HCT116 (cell line): ENCODE measurements at regions not wholly inside any gene's neighbourhood (a gene's known extent, or its start where the extent isn't known, plus 50 kb on each side); places are given as distances from the start of the nearest gene placed in this dataset.

ENCODE experiments used
- ATF3 ChIP-seq: IDR thresholded peaks from 2 replicates; pipeline ENCODE4 v1.6.1; 2012
- CEBPB ChIP-seq: IDR thresholded peaks from 2 replicates; pipeline ENCODE4 v1.6.1; 2012; ENCODE audit warnings: low read depth
- CTCF ChIP-seq, 3 experiments: fragments of 200-600 bp in 1 of 3; sonication (generic) in 1 of 3; IDR thresholded peaks in 2 of 3; conservative IDR thresholded peaks in 1 of 3; 2 replicates each; pipeline ENCODE4 v1.5.1; 2012 to 2017; ENCODE audit warnings: low read depth in 2 of 3, low read length in 2 of 3, antibody characterized with exemption in 1 of 3, borderline replicate concordance in 1 of 3, control low read depth in 1 of 3, mild to moderate bottlenecking in 1 of 3, mixed read lengths in 1 of 3, mixed run types in 1 of 3, moderate library complexity in 1 of 3; ENCODE audit not compliant: insufficient read depth in 1 of 3
- EGR1 ChIP-seq: IDR thresholded peaks from 2 replicates; pipeline ENCODE4 v1.6.1; 2012; ENCODE audit warnings: low read depth
- EZH2 ChIP-seq: fragments of 200-600 bp; sonication (generic); IDR thresholded peaks from 2 replicates; pipeline ENCODE4 v1.6.1; 2017; ENCODE audit warnings: antibody characterized with exemption, mixed run types
- EZH2phosphoT487 ChIP-seq: fragments of 200-600 bp; IDR thresholded peaks from 2 replicates; pipeline ENCODE4 v1.6.1; 2018; ENCODE audit warnings: antibody characterized with exemption, borderline replicate concordance
- JUND ChIP-seq: IDR thresholded peaks from 2 replicates; pipeline ENCODE4 v1.6.1; 2012
- MAX ChIP-seq: IDR thresholded peaks from 2 replicates; pipeline ENCODE4 v1.6.1; 2012
- POLR2A ChIP-seq: IDR thresholded peaks from 2 replicates; pipeline ENCODE4 v1.7.0; 2011; ENCODE audit warnings: borderline replicate concordance; ENCODE audit not compliant: insufficient read depth, insufficient read length; ENCODE audit errors: extremely low read depth
- POLR2AphosphoS5 ChIP-seq: IDR thresholded peaks from 2 replicates; pipeline ENCODE4 v1.6.1; 2011; ENCODE audit warnings: mild to moderate bottlenecking, low read depth, low read length, moderate library complexity
- RAD21 ChIP-seq: IDR thresholded peaks from 2 replicates; pipeline ENCODE4 v1.6.1; 2012; ENCODE audit warnings: low read depth, mild to moderate bottlenecking
- TCF7L2 ChIP-seq: IDR thresholded peaks from 2 replicates; pipeline ENCODE4 v1.7.0; 2011; ENCODE audit warnings: borderline replicate concordance, inconsistent platforms; ENCODE audit not compliant: insufficient read depth, insufficient read length; ENCODE audit errors: extremely low read depth
- YY1 ChIP-seq: IDR thresholded peaks from 2 replicates; pipeline ENCODE4 v1.6.1; 2011; ENCODE audit warnings: low read length, low read depth, moderate library complexity, mild to moderate bottlenecking; ENCODE audit not compliant: insufficient replicate concordance; ENCODE audit errors: extremely low read depth
- ZNF274 ChIP-seq: fragments of 200-500 bp; sonication (Bioruptor generic); IDR thresholded peaks from 2 replicates; pipeline ENCODE4 v1.6.1; 2014; ENCODE audit warnings: mild to moderate bottlenecking, low read depth, low read length, inconsistent platforms

- no peak for TF ChIP-seq CTCF (IDR thresholded peaks at IDR 0.05 in 2 of 3, conservative IDR thresholded peaks at IDR 0.05 in 1 of 3; ENCODE audit: borderline replicate concordance in 1 of 3, insufficient read depth in 1 of 3, low read depth in 2 of 3, low read length in 2 of 3)
- no peak for TF ChIP-seq POLR2A
- TF ChIP-seq POLR2AphosphoS5 = no peak
- TF ChIP-seq ATF3 = no peak
- TF ChIP-seq TCF7L2 = no peak
- no peak for TF ChIP-seq MAX
- no peak for TF ChIP-seq CEBPB
- no peak for TF ChIP-seq EGR1
- no peak for TF ChIP-seq EZH2
- no peak for TF ChIP-seq RAD21
- no peak for TF ChIP-seq ZNF274
- no peak for TF ChIP-seq YY1
- no peak for TF ChIP-seq JUND
- TF ChIP-seq EZH2phosphoT487 = no peak
These were observed 62.8 kb upstream of the MYL10 start for GRCh38 chr7:101691822-101692384.
